ENCODE measurements at regions not wholly inside any gene's neighbourhood (a gene's known extent, or its start where the extent isn't known, plus 50 kb on each side); places are given as distances from the start of the nearest gene placed in this dataset.

DNA sequence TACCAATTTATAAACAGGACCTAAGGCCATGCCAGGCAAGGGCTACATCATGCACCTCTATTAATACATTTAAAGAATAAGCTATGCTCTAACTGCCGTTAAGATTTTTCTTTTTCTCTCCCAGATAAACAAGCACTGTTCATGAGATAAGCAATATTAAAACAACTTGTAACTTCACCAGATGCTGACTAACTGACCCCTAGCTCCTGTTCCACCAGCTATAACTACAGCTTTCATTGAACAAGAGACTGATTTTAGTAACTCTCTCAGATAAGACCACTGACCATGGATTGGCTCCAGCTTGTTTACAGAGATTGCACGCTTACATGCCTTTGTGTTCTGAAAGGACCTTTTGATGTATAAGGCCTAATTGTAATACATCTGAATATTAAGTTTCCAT, 540.7 kb upstream of the NECTIN3 start:
- DNase-seq (ENCODE audit: low read depth): no peak

DNA sequence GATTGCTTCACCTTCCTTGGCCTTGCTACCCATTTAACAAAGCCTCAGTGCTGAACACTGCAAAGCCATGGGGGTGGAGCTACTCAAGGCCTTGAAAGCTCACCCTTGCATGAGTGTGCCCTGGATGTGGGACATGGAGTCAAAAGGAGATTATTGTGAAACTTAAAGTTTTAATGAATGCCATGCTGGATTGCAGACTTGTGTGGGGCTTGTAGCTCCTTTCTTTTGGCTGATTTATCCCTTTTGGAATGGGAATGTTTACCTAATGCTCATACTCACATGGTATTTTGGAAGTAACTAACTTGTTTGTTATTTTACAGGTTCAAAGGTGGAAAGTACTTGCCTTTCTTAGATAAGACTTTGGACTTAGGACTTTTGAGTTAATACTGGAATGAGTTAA, 538.5 kb upstream of the NECTIN3 start:
- no peak for DNase-seq (ENCODE audit: low read depth)

DNA sequence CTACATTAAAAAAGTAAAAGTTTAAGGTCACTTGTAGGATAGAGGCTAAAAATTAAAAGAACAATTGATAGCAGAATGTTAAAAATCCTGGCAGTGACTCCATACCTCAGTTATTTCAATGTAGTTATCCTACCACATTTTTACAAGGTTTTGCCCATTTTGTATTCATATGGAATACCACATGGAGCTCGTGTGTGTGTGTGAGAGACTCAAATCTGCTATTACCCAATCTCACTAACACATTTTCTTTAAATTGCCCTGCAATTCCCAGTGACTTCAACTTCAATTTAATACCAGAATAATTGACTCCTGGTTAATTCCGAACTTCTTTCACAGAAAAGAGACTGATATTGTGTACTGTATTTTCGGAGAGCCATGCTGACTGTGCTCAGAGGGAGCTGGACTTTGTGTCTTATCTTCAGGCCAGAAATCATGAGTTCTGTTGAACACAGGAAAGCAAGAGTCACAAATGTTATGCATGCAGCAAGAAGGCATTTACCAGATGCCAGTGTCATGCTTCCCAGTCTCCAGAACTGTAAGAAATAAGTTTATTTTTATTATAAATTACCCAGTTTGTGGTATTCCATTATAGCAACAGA, 529.0 kb upstream of the NECTIN3 start:
- no peak for DNase-seq (ENCODE audit: low read depth)

DNA sequence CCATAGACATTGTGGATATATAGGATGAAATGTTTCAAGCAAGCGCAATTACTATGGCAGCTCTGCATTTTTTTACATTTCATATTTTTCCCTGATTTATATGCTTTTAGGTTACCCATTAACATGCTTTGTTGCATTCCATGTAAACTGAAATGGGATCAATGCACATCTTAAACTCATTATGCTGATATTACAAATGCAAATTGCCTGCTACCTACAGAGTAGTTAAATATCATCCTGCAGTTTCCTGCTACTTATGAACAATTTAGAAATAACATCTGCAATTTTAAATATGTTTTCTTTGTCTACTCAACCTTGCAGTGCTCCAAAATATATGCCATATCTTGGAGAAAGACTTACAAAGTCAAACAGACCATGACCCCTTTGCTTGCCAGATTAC, 526.9 kb upstream of the NECTIN3 start:
- DNase-seq (ENCODE audit: low read depth): no peak

DNA sequence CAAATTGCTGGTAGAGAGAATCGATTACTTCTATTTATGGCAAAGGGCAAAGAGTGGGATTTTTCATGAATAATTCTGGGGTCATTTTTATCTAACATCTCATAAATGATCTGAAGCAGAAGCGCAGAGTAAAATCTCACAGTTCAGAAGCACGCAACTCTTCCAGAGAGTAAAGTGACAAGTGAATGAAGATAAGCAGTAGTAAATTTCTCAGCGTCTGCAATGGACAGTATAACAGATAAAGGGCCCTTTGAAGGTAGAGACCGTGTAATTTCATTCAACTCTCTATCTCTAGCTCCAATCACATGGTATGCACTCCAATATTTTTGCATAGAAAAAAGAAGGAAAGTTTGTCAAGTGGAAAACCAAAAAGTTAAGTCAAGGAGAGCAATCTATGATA, 521.1 kb upstream of the NECTIN3 start:
- no peak for DNase-seq (ENCODE audit: low read depth)

DNA sequence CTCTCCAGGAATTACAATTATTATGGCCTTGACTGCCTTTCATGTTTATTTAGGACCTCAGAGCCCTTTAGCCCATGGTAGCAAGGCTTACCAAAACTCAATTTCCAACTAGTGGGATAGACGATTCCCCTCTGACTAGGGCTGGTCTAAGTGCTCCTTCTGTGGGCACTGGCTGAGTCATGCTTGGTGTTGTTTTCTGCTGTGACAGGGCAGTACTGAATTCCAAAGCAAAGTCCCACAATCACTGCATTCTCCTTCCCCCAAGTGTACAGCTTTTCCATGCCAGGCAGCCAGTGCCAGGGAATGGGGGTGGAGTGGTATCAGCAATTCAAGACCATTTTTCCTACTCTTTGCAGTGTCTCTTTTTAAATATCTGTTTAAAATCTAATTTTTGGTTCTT, 509.0 kb upstream of the NECTIN3 start:
- DNase-seq (ENCODE audit: low read depth): no peak

DNA sequence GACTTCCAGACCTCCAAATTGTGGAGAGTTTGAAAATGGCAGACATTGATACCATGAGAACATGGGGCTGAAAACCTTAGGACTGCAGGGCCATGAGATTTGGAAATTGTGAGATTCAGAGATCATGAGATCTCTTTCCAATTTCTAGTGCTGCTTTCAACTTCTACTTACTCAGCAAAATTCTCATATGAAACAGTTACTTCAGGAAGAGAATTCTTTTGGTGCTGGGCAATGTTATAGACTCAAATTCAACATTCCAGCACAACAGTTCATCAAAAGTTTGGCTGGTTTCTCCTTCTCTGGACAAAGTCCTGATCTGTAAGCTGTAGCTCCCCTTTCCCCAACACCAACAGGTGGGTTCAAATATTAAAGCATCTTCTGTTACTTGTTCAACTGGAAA, 506.9 kb upstream of the NECTIN3 start:
- no peak for DNase-seq (ENCODE audit: low read depth)

DNA sequence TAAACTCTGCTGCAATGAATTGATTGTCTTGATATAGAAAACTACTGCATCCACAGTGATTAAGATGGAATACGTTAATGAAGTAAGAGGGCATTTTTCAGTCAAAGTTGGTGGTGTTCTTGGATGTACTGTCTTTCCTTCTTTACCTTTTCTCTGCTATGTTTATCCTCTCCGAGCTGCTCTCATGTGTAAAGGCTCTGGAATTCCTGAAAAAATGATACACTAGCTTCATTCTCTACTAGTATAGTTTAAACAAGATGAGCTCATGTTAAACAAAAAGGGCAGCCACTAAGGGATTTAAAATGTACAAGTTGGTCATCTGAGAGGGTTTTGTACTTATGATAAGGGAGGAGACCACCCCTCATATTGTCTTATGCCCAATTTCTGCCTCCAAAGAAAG, 504.6 kb upstream of the NECTIN3 start:
- DNase-seq (ENCODE audit: low read depth): no peak

DNA sequence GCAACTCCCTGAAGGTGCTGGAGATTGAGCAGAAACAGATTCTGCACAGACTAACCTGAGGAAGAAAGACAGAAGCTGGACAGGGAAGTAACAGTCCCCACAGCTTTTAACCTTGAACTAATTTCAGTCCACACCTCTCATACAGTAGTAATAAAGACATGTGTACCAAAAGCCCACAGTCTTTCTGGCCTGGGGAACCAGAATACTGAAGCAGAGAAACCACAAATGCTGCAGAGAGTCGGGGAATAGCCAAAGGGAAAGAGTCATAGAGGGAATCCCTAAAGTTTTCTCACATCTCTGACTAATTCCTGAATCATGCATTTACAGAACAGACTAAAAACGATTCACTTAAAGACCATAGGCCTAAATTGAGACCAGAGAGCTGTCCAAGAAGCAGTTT, 503.4 kb upstream of the NECTIN3 start:
- DNase-seq (ENCODE audit: low read depth): no peak

DNA sequence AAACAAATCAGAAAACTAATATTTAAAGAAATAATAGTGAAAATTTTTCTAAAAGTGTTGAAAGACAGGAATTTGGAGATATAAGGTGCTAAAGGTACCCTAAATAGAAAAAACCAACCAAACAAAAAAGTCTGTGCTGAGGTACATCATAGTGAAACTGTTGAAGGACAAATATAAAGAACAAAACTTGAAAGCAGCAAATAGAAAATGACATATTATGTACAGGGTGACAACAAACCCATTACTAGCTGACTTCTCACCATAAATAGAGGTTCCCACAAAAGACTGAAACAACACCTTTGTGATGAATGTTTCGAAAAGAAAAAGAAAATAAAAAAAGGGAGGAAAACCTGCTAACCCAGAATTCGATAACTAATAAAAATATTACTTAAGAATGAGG, 502.5 kb upstream of the NECTIN3 start:
- no peak for DNase-seq (ENCODE audit: low read depth)

DNA sequence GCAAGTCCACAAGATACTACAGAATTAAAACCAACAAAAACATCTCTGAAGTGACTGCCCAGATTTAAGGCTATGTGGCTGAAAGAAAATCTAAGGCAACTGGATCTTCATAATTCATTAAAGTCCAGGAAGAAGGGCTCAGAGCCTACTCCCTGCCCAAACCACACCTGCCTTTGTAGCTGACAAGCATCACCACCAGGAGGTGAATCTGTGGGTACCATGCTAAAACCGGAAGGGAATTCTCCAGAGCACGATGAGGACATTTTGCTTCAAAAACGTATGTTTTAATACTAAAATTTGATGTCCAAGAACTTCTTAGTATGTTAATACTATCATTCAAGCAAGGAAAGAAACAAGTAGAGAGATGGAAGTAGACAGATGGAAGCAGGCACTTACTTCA, 495.9 kb upstream of the NECTIN3 start:
- no peak for DNase-seq (ENCODE audit: low read depth)

DNA sequence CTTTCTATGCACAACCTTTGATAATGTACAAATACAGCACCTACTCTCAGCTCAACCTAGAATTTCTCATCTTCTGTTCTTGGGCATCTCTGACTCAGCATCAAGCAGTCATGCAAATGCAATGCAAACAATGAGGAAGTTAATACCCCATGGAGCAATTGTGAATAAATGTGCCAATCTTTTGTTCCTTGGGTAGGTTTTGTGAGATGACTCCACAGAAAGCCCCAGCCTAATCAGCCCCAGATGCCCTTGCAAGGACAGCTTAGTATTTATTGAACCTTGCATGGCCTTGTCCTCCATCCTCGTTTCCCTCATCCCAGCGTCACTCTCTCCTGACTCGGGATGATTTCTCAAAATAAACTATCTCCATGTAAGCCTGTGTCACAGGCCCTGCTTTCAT, 494.7 kb upstream of the NECTIN3 start:
- no peak for DNase-seq (ENCODE audit: low read depth)

DNA sequence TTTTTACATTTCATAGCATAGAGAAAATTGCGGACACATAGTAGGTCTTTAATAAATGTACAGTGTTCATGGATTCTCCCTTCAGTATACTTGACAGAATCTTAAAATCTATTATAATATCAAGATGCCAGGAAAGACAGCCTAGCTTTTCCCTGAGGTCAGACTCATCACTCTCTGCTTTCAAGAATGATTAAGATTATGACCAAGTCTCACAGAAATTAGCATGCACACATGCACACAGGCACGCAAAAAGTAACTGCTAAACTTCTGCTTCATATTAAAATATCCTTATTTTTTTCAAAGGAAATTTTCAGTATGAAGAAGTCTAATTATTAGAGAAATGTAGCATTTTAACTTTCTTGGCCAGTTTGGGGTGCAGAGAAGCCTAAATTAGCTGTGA, 493.8 kb upstream of the NECTIN3 start:
- no peak for DNase-seq (ENCODE audit: low read depth)

DNA sequence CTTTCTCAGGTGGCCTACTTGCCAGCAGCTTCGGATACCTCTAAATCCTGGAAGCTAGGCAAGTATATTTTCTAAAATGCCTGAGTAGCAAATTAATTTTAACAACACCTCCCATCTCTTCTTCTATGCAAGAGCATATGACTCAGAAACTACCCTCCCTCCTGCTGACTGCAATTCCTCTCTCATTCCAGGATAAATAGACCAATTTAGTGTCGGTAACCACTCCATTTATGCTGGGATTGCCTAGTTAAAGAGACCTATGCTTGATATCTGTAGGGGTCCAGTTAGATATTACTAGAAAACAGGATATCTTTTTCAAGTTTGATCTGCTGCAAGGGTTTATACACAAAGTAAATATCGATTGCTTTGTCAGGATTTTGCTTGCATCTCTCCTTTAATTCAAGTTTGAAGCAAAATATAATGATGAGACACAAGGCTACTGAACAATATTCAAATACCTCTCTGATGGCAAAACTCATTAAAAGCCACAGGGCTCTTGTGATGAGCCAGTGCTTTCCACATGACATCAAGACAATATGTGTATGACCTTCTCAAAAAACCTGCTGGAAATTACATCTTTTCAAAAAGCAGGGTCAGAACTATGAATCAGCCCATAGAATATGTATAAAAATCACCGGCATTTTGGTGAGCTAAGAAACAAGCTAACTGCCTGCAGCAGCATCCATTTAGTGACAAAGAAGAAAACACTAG, 491.6 kb upstream of the NECTIN3 start:
- no peak for DNase-seq (ENCODE audit: low read depth)

DNA sequence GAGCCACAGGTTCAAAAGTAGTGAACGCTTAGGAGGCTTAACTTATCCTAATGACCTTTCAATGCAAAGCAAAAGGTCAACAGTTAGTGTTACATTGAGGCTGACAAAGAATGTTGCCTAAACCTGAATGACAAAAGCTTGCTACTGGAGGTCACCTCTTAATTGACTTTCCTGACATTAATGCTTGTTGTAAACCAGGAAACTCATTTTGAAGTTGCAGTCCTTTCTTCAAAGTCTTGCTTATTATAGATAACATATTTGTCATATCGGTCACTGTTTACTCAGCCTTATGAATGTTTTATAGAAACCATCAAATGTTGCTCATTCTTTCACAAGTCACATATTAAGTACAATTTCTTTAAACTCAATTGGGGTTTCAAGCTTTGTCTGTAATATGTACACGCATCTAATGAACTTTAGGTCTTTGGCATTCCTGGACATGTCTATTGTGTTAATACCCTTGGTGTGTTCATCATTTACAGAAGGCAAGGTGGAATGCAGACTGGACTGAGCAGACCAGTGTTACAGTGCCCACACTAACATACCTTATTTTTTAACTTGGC, 488.2 kb upstream of the NECTIN3 start:
- DNase-seq (ENCODE audit: low read depth): no peak

DNA sequence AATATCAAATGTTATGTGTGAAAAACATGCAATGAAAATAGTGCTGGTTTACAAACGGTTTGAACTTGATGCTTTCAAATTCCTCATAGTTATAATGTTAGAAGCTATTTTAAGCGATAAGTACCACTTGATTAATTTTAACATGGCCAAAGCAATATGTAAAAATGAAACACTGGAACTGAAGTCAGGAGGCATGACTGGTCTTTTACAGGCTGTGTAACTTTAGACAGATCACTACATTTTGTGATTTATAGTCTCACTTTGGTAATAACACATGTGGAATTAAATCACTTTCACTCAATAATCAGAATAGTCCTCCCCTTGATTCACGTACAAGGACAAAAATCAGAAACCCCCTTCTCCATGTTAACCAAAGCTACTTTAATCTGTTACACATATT, 482.7 kb upstream of the NECTIN3 start:
- DNase-seq (ENCODE audit: low read depth): no peak

DNA sequence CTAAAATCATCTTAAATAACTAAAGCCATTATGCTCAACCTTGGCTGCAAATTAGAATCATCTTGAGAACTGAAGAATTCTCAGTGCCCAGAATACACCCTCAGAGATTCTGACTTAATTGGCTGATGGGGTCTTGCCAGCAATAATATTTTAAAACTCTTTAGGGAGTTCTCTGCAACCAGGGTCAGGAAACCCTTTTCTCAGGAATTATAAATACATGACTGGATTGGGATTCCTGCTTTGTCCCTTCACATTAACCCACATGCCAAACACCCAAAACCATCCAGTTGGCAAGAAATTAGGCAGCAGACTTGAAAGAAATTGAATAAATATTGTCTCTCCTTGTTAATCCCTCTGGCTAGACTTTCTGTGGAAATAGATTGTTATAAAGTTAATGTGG, 482.3 kb upstream of the NECTIN3 start:
- no peak for DNase-seq (ENCODE audit: low read depth)

DNA sequence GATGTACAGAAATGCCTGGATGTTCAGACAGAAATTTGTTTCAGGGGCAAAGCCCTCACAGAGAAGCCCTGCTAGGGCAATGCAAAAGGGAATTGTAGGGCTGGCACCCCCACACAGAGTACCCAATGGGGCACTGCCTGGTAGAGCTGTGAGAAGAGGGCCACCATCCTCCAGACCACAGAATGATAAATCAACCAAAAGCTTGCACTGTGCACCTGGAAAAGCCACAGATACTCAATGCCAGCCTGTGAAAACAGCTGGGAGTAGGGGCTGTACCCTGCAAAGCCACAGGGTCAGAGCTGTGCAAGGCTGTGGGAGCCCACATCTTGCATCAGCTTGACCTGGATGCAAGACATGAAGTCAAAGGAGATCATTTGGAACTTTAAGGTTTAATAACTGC, 477.9 kb upstream of the NECTIN3 start:
- no peak for DNase-seq (ENCODE audit: low read depth)

DNA sequence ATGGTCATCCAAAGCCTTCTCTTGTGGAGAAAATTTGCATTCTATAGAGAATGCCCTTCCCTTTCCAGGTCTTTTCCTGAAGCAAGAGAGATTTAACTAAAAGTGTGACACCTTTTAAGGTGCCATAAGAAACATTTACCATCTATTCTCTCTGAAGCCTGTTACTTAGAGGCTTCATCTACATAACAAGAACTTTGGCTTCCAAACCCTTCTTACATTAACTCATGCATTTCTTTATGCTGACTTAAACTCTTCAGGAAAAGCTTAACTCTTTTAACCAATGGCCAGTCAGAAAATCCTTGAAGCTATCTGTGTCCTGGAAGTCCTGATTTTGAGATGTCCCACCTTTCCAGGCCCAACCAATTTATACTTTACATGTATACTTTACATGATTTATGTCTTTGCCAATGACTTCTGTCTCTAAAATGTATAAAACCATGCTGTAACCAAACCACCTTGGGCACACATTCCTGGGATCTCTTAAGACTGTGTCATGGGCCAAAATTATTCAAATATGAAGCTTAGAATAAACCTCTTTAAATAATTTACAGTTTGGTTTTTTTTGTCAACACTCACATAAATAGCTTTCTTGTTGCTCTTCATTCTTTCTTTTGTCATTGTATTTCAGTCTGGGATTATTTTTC, 472.6 kb upstream of the NECTIN3 start:
- DNase-seq (ENCODE audit: low read depth): no peak

DNA sequence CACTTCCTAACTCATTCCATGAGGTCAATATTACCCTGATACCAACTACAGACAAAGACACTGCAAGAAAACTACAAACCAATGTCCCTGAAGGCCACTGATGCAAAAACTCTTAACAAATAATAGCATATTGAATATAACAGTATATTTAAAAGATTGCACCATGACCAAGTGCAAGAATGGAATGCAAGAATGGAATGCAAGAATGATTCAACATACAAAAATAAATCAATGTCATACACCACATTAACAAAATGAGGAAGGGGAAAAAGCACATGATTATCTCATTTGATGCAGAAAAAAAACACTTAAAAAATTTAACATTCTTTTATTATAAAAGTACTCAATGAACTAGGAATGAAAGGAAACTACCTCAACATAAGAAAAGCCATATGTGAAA, 463.1 kb upstream of the NECTIN3 start:
- no peak for DNase-seq (ENCODE audit: low read depth)

DNA sequence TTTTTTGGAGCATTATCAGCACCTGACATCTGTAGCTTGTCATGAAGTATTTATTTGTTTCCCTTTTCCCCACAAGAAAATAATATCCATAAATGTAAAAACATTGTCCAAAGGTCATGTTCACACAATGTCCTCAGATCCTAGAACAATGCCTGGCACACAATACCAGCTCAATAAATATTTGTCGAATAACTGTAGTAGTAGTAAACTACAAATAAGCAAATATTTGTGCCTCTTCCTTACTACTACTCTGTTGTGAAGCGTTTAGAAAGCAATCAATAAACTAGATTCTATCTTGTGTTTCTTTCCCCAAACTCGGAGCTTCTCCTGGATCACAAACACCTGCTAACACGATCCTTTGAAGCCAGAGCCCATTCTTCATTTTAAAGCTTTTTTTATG, 459.6 kb upstream of the NECTIN3 start:
- no peak for DNase-seq (ENCODE audit: low read depth)

DNA sequence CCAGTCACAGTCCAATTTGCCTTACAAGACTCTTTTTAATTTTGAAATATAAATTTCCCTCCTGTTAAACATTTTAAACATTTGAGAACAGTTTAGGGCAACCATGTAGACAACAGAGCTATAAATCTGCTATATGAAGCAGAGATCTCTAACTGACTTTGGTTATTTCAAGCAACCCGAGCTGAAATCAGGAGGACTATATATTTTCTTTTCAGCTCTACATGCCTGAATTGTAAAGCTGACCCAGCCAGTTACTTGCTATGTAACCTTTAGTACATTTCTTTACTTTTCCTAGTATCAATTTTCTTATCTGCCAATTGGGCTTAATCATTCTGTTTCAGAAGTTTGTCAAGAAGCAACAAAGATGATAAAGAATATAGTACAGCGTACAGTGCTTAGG, 457.4 kb upstream of the NECTIN3 start:
- no peak for DNase-seq (ENCODE audit: low read depth)

DNA sequence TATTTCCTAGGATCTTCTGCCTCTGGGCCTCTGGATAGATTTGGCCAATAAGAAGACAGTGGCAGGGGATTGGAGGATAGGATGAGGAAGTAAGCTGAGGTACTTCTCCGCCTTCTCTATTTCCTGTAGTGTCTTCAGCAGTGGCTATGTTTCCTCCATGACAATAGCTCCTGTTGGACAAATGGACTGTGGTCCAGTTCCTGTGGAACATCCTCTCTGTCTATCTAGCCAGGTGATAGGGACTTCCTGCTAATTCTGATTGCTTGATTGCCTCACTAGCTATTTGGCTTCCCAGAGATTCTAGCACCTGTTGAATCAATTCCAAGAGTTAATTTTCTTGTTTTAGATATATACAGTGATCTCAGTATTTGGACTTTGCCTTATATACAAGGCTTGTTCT, 456.2 kb upstream of the NECTIN3 start:
- no peak for DNase-seq (ENCODE audit: low read depth)

All from stimulated activated CD8-positive, alpha-beta memory T cell treated with anti-CD3 and anti-CD28 coated beads, Interleukin-4, amount 100 ng/mL, for 24 hours (primary cell).